SK-N-SH (cell line): ENCODE measurements at regions not wholly inside any gene's neighbourhood (a gene's known extent, or its start where the extent isn't known, plus 50 kb on each side); places are given as distances from the start of the nearest gene placed in this dataset.

Experiments
- CTCF ChIA-PET: fragments of 300-600, 350-600 bp; formaldehyde crosslinking; extraction: SDS; loops from one replicate; lab custom pipeline; 2021; lab: Yijun Ruan, JAX
- POLR2A ChIA-PET: fragments of 350-600 bp; sonication (Branson Sonifier 250); formaldehyde crosslinking; extraction: SDS; loops from one replicate; lab custom pipeline; 2020; ENCODE audit warnings: antibody characterized with exemption, inconsistent platforms; lab: Yijun Ruan, JAX
- DNase-seq: peaks from one replicate; pipeline ENCODE4 v3.0.0; 2012
- H2AFZ ChIP-seq: fragments of 200-600 bp; sonication (generic); 2 replicates; pipeline ENCODE4 v1.8.1; 2016; ENCODE audit warnings: antibody characterized with exemption, mild to moderate bottlenecking, low read depth
- H3F3A ChIP-seq: fragments of 200-600 bp; sonication (generic); replicated peaks from 2 replicates; pipeline ENCODE3; 2016; ENCODE audit warnings: antibody characterized with exemption, mild to moderate bottlenecking; ENCODE audit not compliant: insufficient read depth
- H3K27ac ChIP-seq, 2 experiments: fragments of 200-500 bp in 1 of 2; fragments of 200-600 bp in 1 of 2; sonication (Bioruptor generic) in 1 of 2; sonication (generic), shearing (Covaris generic) in 1 of 2; 2 replicates each; pipeline versions ENCODE4 v1.5.1 to v1.6.1; 2014 to 2016; ENCODE audit warnings: low read depth in 2 of 2, inconsistent platforms in 1 of 2, low read length in 1 of 2, mild to moderate bottlenecking in 1 of 2, mixed read lengths in 1 of 2
- H3K27me3 ChIP-seq: fragments of 200-600 bp; sonication (generic), shearing (Covaris generic); 2 replicates; pipeline ENCODE4 v1.6.1; 2016; ENCODE audit warnings: mixed run types; ENCODE audit not compliant: insufficient read depth
- H3K36me3 ChIP-seq, 2 experiments: fragments of 200-500 bp in 1 of 2; fragments of 200-600 bp in 1 of 2; sonication (Bioruptor generic) in 1 of 2; sonication (generic) in 1 of 2; replicated peaks in 1 of 2; 2 replicates each; pipeline versions ENCODE3 to v1.5.1; 2014 to 2016; ENCODE audit warnings: low read length in 1 of 2, mild to moderate bottlenecking in 1 of 2; ENCODE audit not compliant: insufficient read depth in 2 of 2, control insufficient read depth in 1 of 2
- H3K4me1 ChIP-seq, 2 experiments: fragments of 200-500 bp in 1 of 2; fragments of 200-600 bp in 1 of 2; sonication (Bioruptor generic) in 1 of 2; sonication (generic), shearing (Covaris generic) in 1 of 2; 2 replicates each; pipeline versions ENCODE4 v1.5.1 to v1.6.1; 2014 to 2016; ENCODE audit warnings: low read depth in 1 of 2, low read length in 1 of 2, mixed run types in 1 of 2; ENCODE audit not compliant: insufficient read depth in 2 of 2, control insufficient read depth in 1 of 2
- H3K4me2 ChIP-seq: fragments of 200-600 bp; sonication (generic), shearing (Covaris generic); 2 replicates; pipeline ENCODE4 v1.6.1; 2017; ENCODE audit warnings: mixed run types
- H3K4me3 ChIP-seq, 2 experiments: fragments of 200-500 bp in 1 of 2; fragments of 200-600 bp in 1 of 2; sonication (Bioruptor generic) in 1 of 2; sonication (generic), shearing (Covaris generic) in 1 of 2; 2 replicates each; pipeline versions ENCODE4 v1.5.1 to v1.8.1; 2014 to 2016; ENCODE audit warnings: low read depth in 2 of 2, inconsistent platforms in 1 of 2, low read length in 1 of 2, mild to moderate bottlenecking in 1 of 2, mixed read lengths in 1 of 2, moderate library complexity in 1 of 2
- H3K79me2 ChIP-seq: fragments of 200-600 bp; sonication (generic); 2 replicates; pipeline ENCODE4 v1.8.1; 2017; ENCODE audit warnings: mild to moderate bottlenecking; ENCODE audit not compliant: insufficient read depth
- H3K9ac ChIP-seq: fragments of 200-600 bp; sonication (generic); 2 replicates; pipeline ENCODE4 v1.6.1; 2017; ENCODE audit warnings: mixed run types
- H3K9me2 ChIP-seq: fragments of 200-600 bp; sonication (generic); 2 replicates; pipeline ENCODE4 v1.6.1; 2017; ENCODE audit warnings: mixed run types
- H3K9me3 ChIP-seq: fragments of 200-600 bp; sonication (generic); 2 replicates; pipeline ENCODE4 v1.6.1; 2017; ENCODE audit warnings: mixed run types, mild to moderate bottlenecking, moderate library complexity
- H4K20me1 ChIP-seq: fragments of 200-600 bp; sonication (generic); 2 replicates; pipeline ENCODE4 v1.6.1; 2017; ENCODE audit warnings: mild to moderate bottlenecking, mixed run types; ENCODE audit not compliant: insufficient read depth
- CHD2 ChIP-seq: fragments of 150-350 bp; IDR thresholded peaks from 2 replicates; pipeline ENCODE4 v1.6.1; 2018; ENCODE audit warnings: low read length; ENCODE audit not compliant: partially characterized antibody
- ELF1 ChIP-seq: IDR thresholded peaks from 2 replicates; pipeline ENCODE4 v1.4.0; 2012
- EP300 ChIP-seq, 2 experiments: IDR thresholded peaks; 2 replicates each; pipeline versions ENCODE4 v1.4.0 to v1.6.1; 2012; ENCODE audit warnings: borderline replicate concordance in 1 of 2, low read depth in 1 of 2, low read length in 1 of 2
- EZH2phosphoT487 ChIP-seq: fragments of 200-600 bp; sonication (generic); IDR thresholded peaks from 2 replicates; pipeline ENCODE4 v1.6.1; 2017; ENCODE audit warnings: low read depth, mixed run types, mild to moderate bottlenecking, antibody characterized with exemption, moderate library complexity, borderline replicate concordance
- FOSL2 ChIP-seq: IDR thresholded peaks from 2 replicates; pipeline ENCODE4 v1.4.0; 2012; ENCODE audit warnings: low read depth, mild to moderate bottlenecking, moderate library complexity, borderline replicate concordance
- FOXM1 ChIP-seq: IDR thresholded peaks from 2 replicates; pipeline ENCODE4 v1.4.0; 2012; ENCODE audit warnings: low read depth, mild to moderate bottlenecking
- GABPA ChIP-seq: IDR thresholded peaks from 2 replicates; pipeline ENCODE4 v1.4.0; 2012; ENCODE audit warnings: low read depth, mild to moderate bottlenecking
- GATA2 ChIP-seq: sonication (generic); formaldehyde crosslinking; IDR thresholded peaks from 2 replicates; pipeline ENCODE4 v1.5.0; 2020; ENCODE audit warnings: mild to moderate bottlenecking, missing genetic modification reagents
- IRF3 ChIP-seq: fragments of 150-350 bp; IDR thresholded peaks from 2 replicates; pipeline ENCODE4 v1.6.1; 2016; ENCODE audit warnings: mild to moderate bottlenecking, low read depth, low read length
- MEF2A ChIP-seq: IDR thresholded peaks from 2 replicates; pipeline ENCODE4 v1.4.0; 2012; ENCODE audit warnings: low read depth, borderline replicate concordance
- NRF1 ChIP-seq: IDR thresholded peaks from 2 replicates; pipeline ENCODE4 v1.6.1; 2012; ENCODE audit warnings: low read depth, mild to moderate bottlenecking, low read length
- PBX3 ChIP-seq: IDR thresholded peaks from 2 replicates; pipeline ENCODE4; 2012
- POLR2AphosphoS5 ChIP-seq: IDR thresholded peaks from 2 replicates; pipeline ENCODE4 v1.6.1; 2012; ENCODE audit warnings: low read depth, low read length
- RAD21 ChIP-seq: IDR thresholded peaks from 2 replicates; pipeline ENCODE4 v1.6.1; 2012; ENCODE audit warnings: mild to moderate bottlenecking, low read length
- RCOR1 ChIP-seq: fragments of 150-350 bp; IDR thresholded peaks from 2 replicates; pipeline ENCODE4 v1.6.1; 2017; ENCODE audit warnings: antibody characterized with exemption, low read length
- RFX5 ChIP-seq: IDR thresholded peaks from 2 replicates; pipeline ENCODE4 v1.6.1; 2012; ENCODE audit warnings: mild to moderate bottlenecking, improper control_type of control experiment, low read length
- RXRA ChIP-seq: IDR thresholded peaks from 2 replicates; pipeline ENCODE4 v1.4.0; 2012; ENCODE audit warnings: low read depth, mild to moderate bottlenecking, borderline replicate concordance
- SIN3A ChIP-seq: IDR thresholded peaks from 2 replicates; pipeline ENCODE4 v1.6.1; 2012; ENCODE audit warnings: low read depth, mild to moderate bottlenecking, low read length, moderate library complexity, borderline replicate concordance
- SMC3 ChIP-seq: IDR thresholded peaks from 2 replicates; pipeline ENCODE4 v1.6.1; 2012; ENCODE audit warnings: low read depth, low read length, improper control_type of control experiment
- TAF1 ChIP-seq: IDR thresholded peaks from 2 replicates; pipeline ENCODE4 v1.6.1; 2012; ENCODE audit warnings: low read depth, mild to moderate bottlenecking, low read length, moderate library complexity, borderline replicate concordance
- TCF12 ChIP-seq: IDR thresholded peaks from 2 replicates; pipeline ENCODE4 v1.4.0; 2012
- USF1 ChIP-seq: IDR thresholded peaks from 2 replicates; pipeline ENCODE4 v1.4.0; 2012; ENCODE audit warnings: low read depth, borderline replicate concordance
- USF2 ChIP-seq: fragments of 150-350 bp; IDR thresholded peaks from 2 replicates; pipeline ENCODE4 v1.6.1; 2017; ENCODE audit warnings: antibody characterized with exemption, low read length, low read depth, borderline replicate concordance
- YY1 ChIP-seq: IDR thresholded peaks from 2 replicates; pipeline ENCODE4 v1.4.0; 2012; ENCODE audit warnings: low read depth, mild to moderate bottlenecking
- WGBS: methylation state at CpG from one replicate; pipeline ENCODE4 v1.1.6; 2017; ENCODE audit warnings: low lambda C conversion rate; 5-methylcytosine and 5-hydroxymethylcytosine counted together

DNA sequence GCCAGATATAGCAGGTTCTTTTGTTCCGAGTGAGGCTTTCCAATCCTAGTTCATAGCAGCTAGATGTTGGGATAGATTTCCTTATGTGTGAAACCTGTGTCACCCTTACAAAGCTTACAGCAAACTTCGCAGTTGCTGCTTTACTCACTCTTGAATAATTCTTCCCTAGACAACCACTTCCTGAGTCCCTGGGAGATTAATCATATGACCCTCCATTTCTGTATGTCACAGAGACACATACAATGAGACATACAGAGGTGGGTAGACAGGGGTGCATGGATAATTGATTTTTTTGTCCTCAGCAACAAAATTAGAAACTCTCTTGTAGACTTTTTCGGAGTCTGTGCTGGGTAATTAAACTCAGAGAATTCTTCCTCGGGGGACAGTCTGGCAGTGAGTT is 163.2 kb downstream of the NSUN3 start (continued):
- TF ChIP-seq GATA2 (no peak), EZH2phosphoT487 (no peak), USF2 (no peak), TCF12 (peak; percentile 50; the same call in 1 of the 2 replicates), EP300 (IDR thresholded peaks at IDR 0.05; ENCODE audit: borderline replicate concordance in 1 of 2, low read depth in 1 of 2, low read length in 1 of 2) (peak in 1 of 2 experiments; percentile 15; a peak in 1 of 4 replicates), FOSL2 (peak; percentile 61; the same call in 1 of the 2 replicates), PBX3 (peak; percentile 67), CHD2 (no peak), RAD21 (no peak), SIN3A (no peak), RCOR1 (no peak), ELF1 (no peak), SMC3 (no peak), USF1 (no peak), NRF1 (no peak), YY1 (no peak)

GRCh38 chr3:94232921-94233320 is 170.1 kb downstream of the NSUN3 start:
- ChIA-PET CTCF (interaction anchor here (1.0 to 2.5 kb wide), 4 partner anchors 15 to 71 kb away, joined by 3 to 34 read pairs (median 3); no protein-coding TSS in a partner anchor), POLR2A (no interaction called here)
- Histone ChIP-seq H3K79me2 (no peaks in the 10 kb centered on the region), H3K4me2 (no peak overlapping the region), H3F3A (no peaks in the 10 kb centered on the region), H2AFZ (no peak overlapping the region), H3K27ac (no peak overlapping the region), H3K4me3 (no peak overlapping the region), H3K27me3 (no peaks in the 10 kb centered on the region), H4K20me1 (no peaks in the 10 kb centered on the region), H3K36me3 (no peaks in the 10 kb centered on the region), H3K9me2 (no peaks in the 10 kb centered on the region), H3K9ac (no peak overlapping the region), H3K4me1 (no peaks in the 10 kb centered on the region)
- no peak for DNase-seq
- 67% methylated on average over 3 of the region's 3 CpGs for WGBS
- TF ChIP-seq SMC3 (no peak), FOSL2 (no peak), RAD21 (no peak), TAF1 (no peak), IRF3 (no peak), GABPA (no peak), RXRA (no peak), YY1 (no peak), POLR2AphosphoS5 (no peak), FOXM1 (no peak), RCOR1 (no peak), MEF2A (no peak), PBX3 (no peak), RFX5 (no peak), EP300 (IDR thresholded peaks at IDR 0.05; ENCODE audit: borderline replicate concordance in 1 of 2, low read depth in 1 of 2, low read length in 1 of 2) (no peak), ELF1 (no peak)
- TF ChIP-seq, all 33 proteins: peak for 0
- no peaks in the 10 kb centered on the region for H3K9me3 ChIP-seq
